Neuron (in vitro differentiated cells): ENCODE measurements at regions not wholly inside any gene's neighbourhood (a gene's known extent, or its start where the extent isn't known, plus 50 kb on each side); places are given as distances from the start of the nearest gene placed in this dataset.

Experiments used
- H2AFZ ChIP-seq: one replicate; pipeline ENCODE4 v1.6.1; 2013; ENCODE audit warnings: low read depth, mild to moderate bottlenecking, inconsistent platforms, low read length, moderate library complexity
- H3K27me3 ChIP-seq: one replicate; pipeline ENCODE4 v1.6.1; 2013; ENCODE audit warnings: low read length; ENCODE audit not compliant: insufficient read depth
- H3K36me3 ChIP-seq: one replicate; pipeline ENCODE4 v1.6.1; 2013; ENCODE audit warnings: low read length; ENCODE audit not compliant: insufficient read depth
- H3K4me1 ChIP-seq: one replicate; pipeline ENCODE4 v1.6.1; 2013; ENCODE audit warnings: low read length; ENCODE audit not compliant: insufficient read depth
- H3K4me3 ChIP-seq: 2 replicates; pipeline ENCODE4 v1.5.1; 2013; ENCODE audit warnings: mild to moderate bottlenecking, low read length, moderate library complexity
- H3K9me3 ChIP-seq: one replicate; pipeline ENCODE4 v1.6.1; 2013; ENCODE audit warnings: low read length

- Histone ChIP-seq H3K36me3 (no peaks in the 10 kb centered on the region), H2AFZ (no peak overlapping the region), H3K27me3 (no peaks in the 10 kb centered on the region), H3K9me3 (no peaks in the 10 kb centered on the region), H3K4me3 (no peak overlapping the region), H3K4me1 (peaks cover 11% of the 10 kb centered on the region)
These were observed 346.7 kb upstream of the PPARGC1A start for GRCh38 chr4:24236532-24236931.

- Histone ChIP-seq H3K27me3 (no peaks in the 10 kb centered on the region), H3K9me3 (no peaks in the 10 kb centered on the region), H3K4me3 (no peak overlapping the region), H3K36me3 (no peaks in the 10 kb centered on the region), H2AFZ (no peak overlapping the region), H3K4me1 (peaks cover 9% of the 10 kb centered on the region)
These were observed 346.3 kb upstream of the PPARGC1A start for GRCh38 chr4:24236120-24236519.

DNA sequence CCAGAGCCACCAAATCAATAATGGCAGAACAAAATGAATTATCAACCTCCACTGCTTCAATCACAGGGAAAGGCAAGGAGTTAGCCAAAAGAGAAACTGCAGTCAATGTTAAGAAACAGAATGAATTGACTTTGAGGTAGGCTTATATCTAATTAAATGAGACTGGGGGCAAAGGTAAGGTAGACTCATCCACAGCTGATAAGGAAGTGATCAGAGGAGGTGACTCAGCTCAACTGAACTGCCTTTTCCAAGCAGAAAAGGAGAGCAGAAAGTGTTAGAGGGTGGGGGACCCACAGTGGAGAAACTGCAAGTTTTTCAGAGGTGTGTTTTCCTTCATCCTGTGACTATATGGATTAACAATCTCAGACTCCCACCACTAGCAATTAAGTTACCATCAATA is 345.8 kb upstream of the PPARGC1A start:
- Histone ChIP-seq H3K9me3 (no peaks in the 10 kb centered on the region), H3K4me3 (no peak overlapping the region), H3K4me1 (peaks cover 8% of the 10 kb centered on the region), H2AFZ (no peak overlapping the region), H3K27me3 (no peaks in the 10 kb centered on the region), H3K36me3 (no peaks in the 10 kb centered on the region)

- Histone ChIP-seq H3K36me3 (no peaks in the 10 kb centered on the region), H2AFZ (no peak overlapping the region), H3K27me3 (no peaks in the 10 kb centered on the region), H3K4me3 (no peak overlapping the region), H3K9me3 (no peaks in the 10 kb centered on the region), H3K4me1 (peaks cover 8% of the 10 kb centered on the region)
These were observed 344.5 kb upstream of the PPARGC1A start for GRCh38 chr4:24234288-24234848.

GRCh38 chr4:24230955-24231354 is 341.1 kb upstream of the PPARGC1A start:
- H3K4me3 ChIP-seq = no peak overlapping the region
- H3K27me3 ChIP-seq = no peaks in the 10 kb centered on the region
- no peak overlapping the region for H2AFZ ChIP-seq
- no peaks in the 10 kb centered on the region for H3K9me3 ChIP-seq
- no peaks in the 10 kb centered on the region for H3K36me3 ChIP-seq
- peaks cover 8% of the 10 kb centered on the region for H3K4me1 ChIP-seq

DNA sequence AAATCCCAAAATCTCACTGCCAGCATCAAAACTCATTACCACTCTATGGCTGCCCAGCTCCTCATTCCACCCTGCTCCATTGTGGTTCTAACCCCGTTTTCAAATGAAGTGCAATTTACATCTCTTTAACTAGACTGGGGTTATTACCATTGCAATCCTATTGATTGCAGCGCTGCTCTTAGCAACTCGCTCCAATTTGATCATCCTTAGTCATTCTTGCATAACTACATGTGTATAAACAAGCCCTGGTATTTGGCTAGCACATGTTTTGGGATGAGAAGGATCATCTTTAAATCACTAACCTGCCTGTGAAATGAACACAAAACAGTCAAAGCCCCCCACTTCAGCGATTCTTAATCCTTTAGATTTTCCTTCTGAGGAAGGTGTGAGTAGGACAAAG is 340.1 kb upstream of the PPARGC1A start:
- Histone ChIP-seq H3K9me3 (no peaks in the 10 kb centered on the region), H3K4me3 (no peak overlapping the region), H3K36me3 (no peaks in the 10 kb centered on the region), H3K27me3 (no peaks in the 10 kb centered on the region), H3K4me1 (peaks cover 8% of the 10 kb centered on the region), H2AFZ (no peak overlapping the region)

DNA sequence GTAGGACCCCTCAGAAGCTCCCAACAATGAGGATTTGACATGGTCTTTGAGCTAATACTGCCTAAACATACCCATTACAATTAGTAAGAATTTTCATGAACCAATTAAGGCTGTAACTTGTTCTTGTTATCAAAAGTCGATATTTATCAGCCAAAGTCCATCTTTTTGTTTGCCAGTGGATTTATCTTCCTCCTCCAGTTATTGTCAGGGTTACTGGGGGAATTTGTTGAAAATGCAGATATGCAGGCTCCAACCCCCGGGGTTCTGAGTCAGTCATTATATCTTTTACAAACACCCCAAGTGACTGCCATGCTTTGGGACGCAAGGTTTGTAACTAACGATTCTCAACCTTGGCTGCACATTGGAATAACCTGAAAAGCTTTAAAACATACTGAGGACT is 338.8 kb upstream of the PPARGC1A start:
- H2AFZ ChIP-seq = no peak overlapping the region
- H3K9me3 ChIP-seq = no peaks in the 10 kb centered on the region
- H3K4me3 ChIP-seq = no peak overlapping the region
- peaks cover 4% of the 10 kb centered on the region for H3K4me1 ChIP-seq
- no peaks in the 10 kb centered on the region for H3K36me3 ChIP-seq
- no peaks in the 10 kb centered on the region for H3K27me3 ChIP-seq

- no peaks in the 10 kb centered on the region for H3K4me1 ChIP-seq
- no peak overlapping the region for H2AFZ ChIP-seq
- H3K36me3 ChIP-seq = no peaks in the 10 kb centered on the region
- no peaks in the 10 kb centered on the region for H3K27me3 ChIP-seq
- H3K4me3 ChIP-seq = no peak overlapping the region
- H3K9me3 ChIP-seq = no peaks in the 10 kb centered on the region
These were observed 336.8 kb upstream of the PPARGC1A start for GRCh38 chr4:24226667-24227066.

GRCh38 chr4:24226023-24226422 is 336.2 kb upstream of the PPARGC1A start:
- no peak overlapping the region for H3K4me3 ChIP-seq
- H2AFZ ChIP-seq = no peak overlapping the region
- no peaks in the 10 kb centered on the region for H3K27me3 ChIP-seq
- no peaks in the 10 kb centered on the region for H3K4me1 ChIP-seq
- H3K9me3 ChIP-seq = no peaks in the 10 kb centered on the region
- no peaks in the 10 kb centered on the region for H3K36me3 ChIP-seq

- Histone ChIP-seq H3K4me1 (no peaks in the 10 kb centered on the region), H3K4me3 (no peak overlapping the region), H3K27me3 (no peaks in the 10 kb centered on the region), H3K36me3 (no peaks in the 10 kb centered on the region), H3K9me3 (no peaks in the 10 kb centered on the region), H2AFZ (no peak overlapping the region)
These were observed 334.6 kb upstream of the PPARGC1A start for GRCh38 chr4:24224446-24224845.

GRCh38 chr4:24219209-24219608 is 329.4 kb upstream of the PPARGC1A start:
- H3K36me3 ChIP-seq = no peaks in the 10 kb centered on the region
- H3K27me3 ChIP-seq = no peaks in the 10 kb centered on the region
- H3K4me3 ChIP-seq = no peak overlapping the region
- H2AFZ ChIP-seq = no peak overlapping the region
- H3K9me3 ChIP-seq = no peaks in the 10 kb centered on the region
- no peaks in the 10 kb centered on the region for H3K4me1 ChIP-seq

DNA sequence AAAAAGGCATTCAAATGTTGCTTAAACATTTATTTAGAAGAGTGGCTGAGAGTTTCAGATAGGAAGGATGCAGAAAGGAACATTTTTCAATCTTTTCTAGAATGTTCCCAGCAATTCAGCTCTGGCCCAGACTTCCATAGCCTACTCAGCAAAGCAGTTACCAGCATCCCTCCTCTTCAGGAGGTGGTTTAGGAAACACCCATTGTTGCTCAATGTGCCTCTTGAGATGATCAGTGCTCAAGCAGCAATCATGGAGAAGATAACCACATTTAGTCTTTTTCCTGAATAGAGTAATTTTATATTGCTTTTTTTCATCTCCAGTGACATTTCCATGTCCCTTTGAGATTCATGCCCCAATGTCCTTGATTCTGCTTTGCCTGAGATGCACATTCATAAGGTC is 328.7 kb upstream of the PPARGC1A start:
- H3K36me3 ChIP-seq = no peaks in the 10 kb centered on the region
- H3K27me3 ChIP-seq = no peaks in the 10 kb centered on the region
- no peaks in the 10 kb centered on the region for H3K9me3 ChIP-seq
- H3K4me3 ChIP-seq = no peak overlapping the region
- H2AFZ ChIP-seq = no peak overlapping the region
- H3K4me1 ChIP-seq = no peaks in the 10 kb centered on the region

DNA sequence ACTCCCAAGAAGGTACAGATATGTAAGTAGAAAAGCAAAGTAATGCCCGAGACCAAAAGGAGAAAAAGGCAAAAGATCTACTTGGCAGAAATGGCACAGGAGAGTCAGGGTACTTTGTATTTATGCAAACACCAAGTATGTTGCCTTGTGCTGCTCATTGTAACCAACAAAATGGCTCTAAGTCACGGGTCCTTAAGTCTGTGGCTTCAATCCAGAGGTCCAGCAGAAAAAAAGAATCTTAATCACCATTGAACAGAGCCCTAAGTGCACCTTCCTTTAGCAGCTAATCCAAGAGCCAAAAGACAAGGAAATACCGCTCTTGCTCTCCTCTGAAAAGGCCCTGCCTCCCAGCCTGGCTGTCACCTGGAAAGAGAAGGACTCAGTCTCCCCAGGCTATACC is 324.9 kb upstream of the PPARGC1A start:
- no peaks in the 10 kb centered on the region for H3K36me3 ChIP-seq
- H3K4me3 ChIP-seq = no peak overlapping the region
- no peaks in the 10 kb centered on the region for H3K4me1 ChIP-seq
- H3K27me3 ChIP-seq = no peaks in the 10 kb centered on the region
- no peak overlapping the region for H2AFZ ChIP-seq
- H3K9me3 ChIP-seq = no peaks in the 10 kb centered on the region

DNA sequence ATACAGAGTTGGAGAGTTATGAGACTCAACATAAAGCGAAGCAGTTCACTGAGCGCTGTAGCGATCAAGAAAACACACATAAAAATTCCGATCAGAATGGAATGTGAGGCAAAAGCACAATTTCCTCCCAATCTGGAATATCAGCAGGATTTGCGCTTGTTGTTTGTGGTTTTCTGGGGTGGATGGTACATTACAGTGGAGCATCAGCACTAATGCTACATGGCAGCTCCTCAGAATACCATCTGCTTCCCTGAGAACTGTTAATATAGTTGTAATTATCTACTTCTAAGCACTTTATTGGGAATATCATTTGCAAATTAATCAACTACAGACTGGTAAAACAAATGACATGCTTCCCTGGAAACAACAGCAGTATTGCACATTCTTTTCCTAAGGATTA is 324.1 kb upstream of the PPARGC1A start:
- H2AFZ ChIP-seq = no peak overlapping the region
- no peaks in the 10 kb centered on the region for H3K4me1 ChIP-seq
- H3K9me3 ChIP-seq = no peaks in the 10 kb centered on the region
- H3K27me3 ChIP-seq = no peaks in the 10 kb centered on the region
- H3K36me3 ChIP-seq = no peaks in the 10 kb centered on the region
- no peak overlapping the region for H3K4me3 ChIP-seq
